Panc1 (cell line): ENCODE measurements at regions not wholly inside any gene's neighbourhood (a gene's known extent, or its start where the extent isn't known, plus 50 kb on each side); places are given as distances from the start of the nearest gene placed in this dataset.
"Not testable (repeated sequence)": the region's sequence is repeated elsewhere in the genome, so short reads cannot be mapped to it uniquely, and the experiment has no call there.

Source experiments
- ATAC-seq: fragments of 200-7000 bp; cut with Tn5 transposase; 2 replicates; pipeline ENCODE4 v1.9.1; 2020; ENCODE audit warnings: mild to moderate bottlenecking, moderate library complexity
- BruUV-seq: library from RNA; stranded (reverse); fragments of 400-500 nt; replicated peaks from 2 replicates; lab custom pipeline; 2021; lab: Mats Ljungman, UMichigan
- CTCF ChIA-PET: fragments of 300-600 bp; sonication (Branson Sonifier 250); formaldehyde crosslinking; loops from one replicate; lab custom pipeline; 2022; ENCODE audit warnings: antibody characterized with exemption; lab: Charles Lee
- POLR2A ChIA-PET: fragments of 300-600 bp; sonication (Branson Sonifier 250); formaldehyde crosslinking; loops from one replicate; lab custom pipeline; 2022; ENCODE audit warnings: antibody characterized with exemption; lab: Charles Lee
- DNase-seq: peaks from one replicate; pipeline ENCODE4 v3.0.0-alpha.2; 2010; ENCODE audit warnings: low read depth, low spot score
- H3K27ac ChIP-seq: 2 replicates; pipeline ENCODE4 v1.5.1; 2011; ENCODE audit warnings: mild to moderate bottlenecking, low read length, inconsistent platforms
- H3K27me3 ChIP-seq: fragments of 200-500 bp; sonication (Bioruptor generic); 2 replicates; pipeline ENCODE4 v1.6.0; 2014; ENCODE audit warnings: low read length, inconsistent platforms; ENCODE audit not compliant: control insufficient read depth, insufficient read depth
- H3K36me3 ChIP-seq: fragments of 200-500 bp; sonication (Bioruptor generic); 2 replicates; pipeline ENCODE4 v1.5.1; 2014; ENCODE audit warnings: inconsistent platforms, mild to moderate bottlenecking, low read length, moderate library complexity; ENCODE audit not compliant: control insufficient read depth, insufficient read depth
- H3K4me1 ChIP-seq: 2 replicates; pipeline ENCODE4 v1.5.1; 2011; ENCODE audit warnings: inconsistent platforms, mild to moderate bottlenecking, low read length, moderate library complexity; ENCODE audit not compliant: control insufficient read depth, insufficient read depth
- H3K4me3 ChIP-seq, 2 experiments: 2 replicates each; pipeline ENCODE4 v1.5.1; 2011 to 2012; ENCODE audit warnings: low read depth in 2 of 2, low read length in 2 of 2, mild to moderate bottlenecking in 2 of 2, inconsistent platforms in 1 of 2, moderate library complexity in 1 of 2
- H3K9me3 ChIP-seq: fragments of 200-500 bp; sonication (Bioruptor generic); 2 replicates; pipeline ENCODE4 v1.5.1; 2014; ENCODE audit warnings: low read depth, mild to moderate bottlenecking, inconsistent platforms, low read length, moderate library complexity; ENCODE audit not compliant: control insufficient read depth, insufficient read depth
- CTCF ChIP-seq: fragments of 450-650 bp; IDR thresholded peaks from 2 replicates; pipeline ENCODE4 v1.5.1; 2017; ENCODE audit warnings: mild to moderate bottlenecking
- POLR2AphosphoS5 ChIP-seq: IDR thresholded peaks from 2 replicates; pipeline ENCODE4 v1.6.1; 2012; ENCODE audit warnings: mild to moderate bottlenecking, low read depth, low read length, moderate library complexity
- SIN3A ChIP-seq: IDR thresholded peaks from 2 replicates; pipeline ENCODE4 v1.6.1; 2012; ENCODE audit warnings: low read depth, mild to moderate bottlenecking, low read length, moderate library complexity, borderline replicate concordance; ENCODE audit not compliant: insufficient read depth
- TCF7L2 ChIP-seq: IDR thresholded peaks from 2 replicates; pipeline ENCODE4 v1.6.1; 2011; ENCODE audit warnings: mild to moderate bottlenecking, low read depth, low read length, inconsistent platforms
- in situ Hi-C: cut with HindIII; loops from 2 replicates; pipeline ENCODE4 v1.10.0; 2016; ENCODE audit warnings: low sequenced_read_pairs, low pct_unique_long_range_greater_than_20kb
- intact Hi-C: fragments of 100-400 bp; cut with micrococcal nuclease; formaldehyde crosslinking; loops from one replicate; pipeline ENCODE4 v1.10.0; 2022; ENCODE audit not compliant: unreplicated experiment
- TF ChIP-seq, protein P1 (sequence below), 2 experiments: IDR thresholded peaks; 2 replicates each; pipeline ENCODE4 v1.6.1; 2011 to 2012; ENCODE audit warnings: low read depth in 2 of 2, control low read depth in 1 of 2, low read length in 1 of 2, mild to moderate bottlenecking in 1 of 2, moderate library complexity in 1 of 2; ENCODE audit not compliant: insufficient read depth in 1 of 2

- Histone ChIP-seq H3K27ac (no peak overlapping the region), H3K9me3 (no peaks in the 10 kb centered on the region), H3K4me3 (no peak overlapping the region), H3K36me3 (no peaks in the 10 kb centered on the region), H3K27me3 (no peaks in the 10 kb centered on the region), H3K4me1 (no peaks in the 10 kb centered on the region)
- no peak for TF ChIP-seq CTCF
- no peak for TF ChIP-seq SIN3A
- TF ChIP-seq, protein P1, sequence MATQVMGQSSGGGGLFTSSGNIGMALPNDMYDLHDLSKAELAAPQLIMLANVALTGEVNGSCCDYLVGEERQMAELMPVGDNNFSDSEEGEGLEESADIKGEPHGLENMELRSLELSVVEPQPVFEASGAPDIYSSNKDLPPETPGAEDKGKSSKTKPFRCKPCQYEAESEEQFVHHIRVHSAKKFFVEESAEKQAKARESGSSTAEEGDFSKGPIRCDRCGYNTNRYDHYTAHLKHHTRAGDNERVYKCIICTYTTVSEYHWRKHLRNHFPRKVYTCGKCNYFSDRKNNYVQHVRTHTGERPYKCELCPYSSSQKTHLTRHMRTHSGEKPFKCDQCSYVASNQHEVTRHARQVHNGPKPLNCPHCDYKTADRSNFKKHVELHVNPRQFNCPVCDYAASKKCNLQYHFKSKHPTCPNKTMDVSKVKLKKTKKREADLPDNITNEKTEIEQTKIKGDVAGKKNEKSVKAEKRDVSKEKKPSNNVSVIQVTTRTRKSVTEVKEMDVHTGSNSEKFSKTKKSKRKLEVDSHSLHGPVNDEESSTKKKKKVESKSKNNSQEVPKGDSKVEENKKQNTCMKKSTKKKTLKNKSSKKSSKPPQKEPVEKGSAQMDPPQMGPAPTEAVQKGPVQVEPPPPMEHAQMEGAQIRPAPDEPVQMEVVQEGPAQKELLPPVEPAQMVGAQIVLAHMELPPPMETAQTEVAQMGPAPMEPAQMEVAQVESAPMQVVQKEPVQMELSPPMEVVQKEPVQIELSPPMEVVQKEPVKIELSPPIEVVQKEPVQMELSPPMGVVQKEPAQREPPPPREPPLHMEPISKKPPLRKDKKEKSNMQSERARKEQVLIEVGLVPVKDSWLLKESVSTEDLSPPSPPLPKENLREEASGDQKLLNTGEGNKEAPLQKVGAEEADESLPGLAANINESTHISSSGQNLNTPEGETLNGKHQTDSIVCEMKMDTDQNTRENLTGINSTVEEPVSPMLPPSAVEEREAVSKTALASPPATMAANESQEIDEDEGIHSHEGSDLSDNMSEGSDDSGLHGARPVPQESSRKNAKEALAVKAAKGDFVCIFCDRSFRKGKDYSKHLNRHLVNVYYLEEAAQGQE (IDR thresholded peaks at IDR 0.05; ENCODE audit: insufficient read depth in 1 of 2, low read depth in 2 of 2, low read length in 1 of 2): no peak
- no peak for TF ChIP-seq TCF7L2
- no peak for TF ChIP-seq POLR2AphosphoS5
- intact Hi-C loops: no loop called here
- ChIA-PET CTCF (no interaction called here), POLR2A (no interaction called here)
- no TSS peak for BruUV-seq
- DNase-seq: no peak
- no peak for ATAC-seq
- in situ Hi-C loops: no loop called here
Measured at GRCh38 chr22:34669001-34669400, 397.0 kb upstream of the ISX start.

GRCh38 chr22:34683031-34683430 is 382.9 kb upstream of the ISX start:
- POLR2A ChIA-PET, intact Hi-C loops: not testable (repeated sequence)

DNA sequence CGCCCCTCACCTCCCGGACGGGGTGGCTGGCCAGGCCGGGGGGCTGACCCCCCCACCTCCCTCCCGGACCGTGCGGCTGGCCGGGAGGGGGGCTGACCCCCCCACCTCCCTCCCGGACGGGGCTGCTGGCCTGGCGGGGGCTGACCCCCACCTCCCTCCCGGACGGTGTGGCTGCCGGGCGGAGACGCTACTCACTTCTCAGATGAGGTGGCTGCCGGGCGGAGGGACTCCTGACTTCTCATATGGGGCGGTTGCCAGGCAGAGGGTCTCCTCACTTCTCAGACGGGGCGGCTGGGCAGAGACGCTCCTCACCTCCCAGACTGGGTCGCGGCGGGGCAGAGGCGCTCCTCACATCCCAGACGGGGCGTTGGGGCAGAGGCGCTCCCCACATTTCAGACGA is 381.7 kb upstream of the ISX start:
- ATAC-seq, H3K27ac ChIP-seq, H3K36me3 ChIP-seq, DNase-seq, POLR2A ChIA-PET, H3K4me3 ChIP-seq, in situ Hi-C loops, H3K9me3 ChIP-seq, intact Hi-C loops, H3K4me1 ChIP-seq, CTCF ChIA-PET, H3K27me3 ChIP-seq, BruUV-seq: not testable (repeated sequence)

More at GRCh38 chr22:34683031-34683430, 382.9 kb upstream of the ISX start:
- ATAC-seq, BruUV-seq, CTCF ChIA-PET, in situ Hi-C loops, H3K4me3 ChIP-seq, H3K27ac ChIP-seq, H3K9me3 ChIP-seq, H3K36me3 ChIP-seq, H3K4me1 ChIP-seq, H3K27me3 ChIP-seq, DNase-seq: not testable (repeated sequence)
